GM12878 (cell line): ENCODE measurements at regions not wholly inside any gene's neighbourhood (a gene's known extent, or its start where the extent isn't known, plus 50 kb on each side); places are given as distances from the start of the nearest gene placed in this dataset.

Experiments
- ATAC-seq: fragments of 200-7000 bp; cut with Tn5 transposase; 3 replicates; pipeline ENCODE4 v1.9.1; 2020; ENCODE audit warnings: mild to moderate bottlenecking, moderate library complexity
- BruUV-seq: library from RNA; stranded (reverse); fragments of 400-500 nt; replicated peaks from 2 replicates; lab custom pipeline; 2021; lab: Mats Ljungman, UMichigan
- CTCF ChIA-PET: fragments of 300-600 bp; sonication (Branson Sonifier 250); formaldehyde crosslinking; extraction: SDS; loops from one replicate; lab custom pipeline; 2021; ENCODE audit warnings: inconsistent platforms; lab: Yijun Ruan, JAX
- POLR2A ChIA-PET: fragments of 350-600 bp; formaldehyde crosslinking; extraction: SDS; loops from one replicate; lab custom pipeline; 2021; ENCODE audit warnings: inconsistent platforms; lab: Charles Lee
- RAD21 ChIA-PET: fragments of 300-600 bp; sonication (Branson Sonifier 250); formaldehyde crosslinking; loops from one replicate; lab custom pipeline; 2023; ENCODE audit warnings: antibody characterized with exemption; ENCODE audit not compliant: unreplicated experiment; lab: Charles Lee
- SMC1A ChIA-PET: fragments of 300-600 bp; sonication (Branson Sonifier 250); formaldehyde crosslinking; loops from one replicate; lab custom pipeline; 2023; ENCODE audit not compliant: unreplicated experiment, uncharacterized antibody; lab: Charles Lee
- DNase-seq: peaks from one replicate; pipeline ENCODE4 v3.0.0-alpha.2; 2011; ENCODE audit warnings: low read depth, low spot score
- FAIRE-seq: peaks from 3 replicates; lab custom pipeline; 2011; peaks lifted over from hg19 to GRCh38; lab: Jason Lieb, UNC
- H2AFZ ChIP-seq: 2 replicates; pipeline ENCODE4 v1.6.0; 2011; ENCODE audit warnings: low read depth, low read length, control low read depth; ENCODE audit not compliant: control insufficient read depth
- H3K27ac ChIP-seq: 2 replicates; pipeline ENCODE4 v1.5.1; 2011; ENCODE audit warnings: control low read depth; ENCODE audit not compliant: control insufficient read depth, insufficient read depth
- H3K27me3 ChIP-seq, 2 experiments: replicated peaks in 1 of 2; 2 replicates each; pipeline versions ENCODE4 v1.6.0 to v1.6.1; 2011; ENCODE audit warnings: low read length in 1 of 2; ENCODE audit not compliant: control insufficient read depth in 2 of 2, insufficient read depth in 2 of 2
- H3K36me3 ChIP-seq, 2 experiments: 2 replicates each; pipeline ENCODE4 v1.5.1; 2011; ENCODE audit warnings: low read length in 1 of 2; ENCODE audit not compliant: control insufficient read depth in 2 of 2, insufficient read depth in 2 of 2
- H3K4me1 ChIP-seq: 2 replicates; pipeline ENCODE4 v1.6.1; 2011; ENCODE audit warnings: mild to moderate bottlenecking, low read length, moderate library complexity, mixed read lengths; ENCODE audit not compliant: control insufficient read depth, insufficient read depth
- H3K4me2 ChIP-seq: 2 replicates; pipeline ENCODE4 v1.6.0; 2011; ENCODE audit warnings: control low read depth; ENCODE audit not compliant: control insufficient read depth, insufficient read depth
- H3K4me3 ChIP-seq: fragments of 200-600 bp; sonication (generic); 2 replicates; pipeline ENCODE4 v1.5.1; 2016
- H3K79me2 ChIP-seq: 2 replicates; pipeline ENCODE4 v1.6.0; 2011; ENCODE audit warnings: low read length; ENCODE audit not compliant: control insufficient read depth, insufficient read depth
- H3K9ac ChIP-seq: 2 replicates; pipeline ENCODE4 v1.8.0; 2011; ENCODE audit warnings: low read length, control low read depth, mixed read lengths; ENCODE audit not compliant: control insufficient read depth, insufficient read depth
- H3K9me3 ChIP-seq: replicated peaks from 3 replicates; pipeline ENCODE4 v1.5.1; 2011; ENCODE audit warnings: mild to moderate bottlenecking, low read length; ENCODE audit not compliant: control insufficient read depth, insufficient read depth
- H4K20me1 ChIP-seq: 2 replicates; pipeline ENCODE4 v1.6.0; 2011; ENCODE audit not compliant: control insufficient read depth, insufficient read depth
- BHLHE40 ChIP-seq, 2 experiments: fragments of 450-650 bp in 1 of 2; IDR thresholded peaks; 2 replicates each; pipeline ENCODE4 v1.6.1; 2011 to 2017; ENCODE audit warnings: low read depth in 2 of 2, borderline replicate concordance in 1 of 2, improper control_type of control experiment in 1 of 2, low read length in 1 of 2, mild to moderate bottlenecking in 1 of 2
- CBX5 ChIP-seq: sonication (generic); IDR thresholded peaks from 2 replicates; pipeline ENCODE4 v1.6.1; 2016; ENCODE audit warnings: low read depth, moderate library complexity, mild to moderate bottlenecking, inconsistent platforms
- EED ChIP-seq: sonication (generic); IDR thresholded peaks from 2 replicates; pipeline ENCODE4 v1.6.1; 2016; ENCODE audit warnings: antibody characterized with exemption, low read depth
- NFYB ChIP-seq: IDR thresholded peaks from 2 replicates; pipeline ENCODE4 v1.6.1; 2011; ENCODE audit warnings: low read depth, mild to moderate bottlenecking, low read length, improper control_type of control experiment, moderate library complexity; ENCODE audit not compliant: insufficient read depth
- PAX8 ChIP-seq: fragments of 450-650 bp; IDR thresholded peaks from 2 replicates; pipeline ENCODE4 v1.6.1; 2017; ENCODE audit warnings: mild to moderate bottlenecking, moderate library complexity
- POLR2AphosphoS5 ChIP-seq: IDR thresholded peaks from 2 replicates; pipeline ENCODE4 v1.6.1; 2011; ENCODE audit warnings: mild to moderate bottlenecking, low read length, inconsistent platforms
- SMARCA5 ChIP-seq: fragments of 450-650 bp; IDR thresholded peaks from 2 replicates; pipeline ENCODE4 v1.6.1; 2017; ENCODE audit warnings: mild to moderate bottlenecking
- SREBF1 ChIP-seq: IDR thresholded peaks from 2 replicates; pipeline ENCODE4 v1.6.1; 2012; ENCODE audit warnings: mild to moderate bottlenecking, low read length
- TCF7 ChIP-seq: IDR thresholded peaks from 2 replicates; pipeline ENCODE4 v1.6.1; 2014; ENCODE audit warnings: antibody characterized with exemption, borderline replicate concordance
- WGBS: methylation state at CpG from one replicate; pipeline ENCODE4 v1.1.6; 2016; ENCODE audit warnings: low lambda C conversion rate; ENCODE audit not compliant: insufficient replicate concordance, insufficient coverage; ENCODE audit errors: missing lambda C conversion rate; 5-methylcytosine and 5-hydroxymethylcytosine counted together
- in situ Hi-C: fragments of 300-500 bp; cut with MboI; formaldehyde crosslinking; loops from 9 replicates; pipeline ENCODE4 v1.14.3; 2018; ENCODE audit warnings: mixed read lengths
- intact Hi-C: fragments of 100-400 bp; cut with micrococcal nuclease; formaldehyde crosslinking; loops from one replicate; pipeline ENCODE4 v1.14.2; 2022; ENCODE audit not compliant: unreplicated experiment
- TF ChIP-seq, protein P1 (sequence below): IDR thresholded peaks from 2 replicates; pipeline ENCODE4 v1.6.1; 2011; ENCODE audit warnings: low read depth, low read length, improper control_type of control experiment, borderline replicate concordance
- TF ChIP-seq, protein P2 (sequence below): IDR thresholded peaks from 2 replicates; pipeline ENCODE4 v1.6.1; 2012; ENCODE audit warnings: low read depth, low read length, improper control_type of control experiment
- TF ChIP-seq, protein P3 (sequence below): IDR thresholded peaks from 2 replicates; pipeline ENCODE4 v1.6.1; 2012; ENCODE audit warnings: improper control_type of control experiment, low read depth, low read length; ENCODE audit not compliant: insufficient replicate concordance
- TF ChIP-seq, protein P4 (sequence below): IDR thresholded peaks from 2 replicates; pipeline ENCODE4 v1.6.1; 2012; ENCODE audit warnings: low read depth, low read length, improper control_type of control experiment

DNA sequence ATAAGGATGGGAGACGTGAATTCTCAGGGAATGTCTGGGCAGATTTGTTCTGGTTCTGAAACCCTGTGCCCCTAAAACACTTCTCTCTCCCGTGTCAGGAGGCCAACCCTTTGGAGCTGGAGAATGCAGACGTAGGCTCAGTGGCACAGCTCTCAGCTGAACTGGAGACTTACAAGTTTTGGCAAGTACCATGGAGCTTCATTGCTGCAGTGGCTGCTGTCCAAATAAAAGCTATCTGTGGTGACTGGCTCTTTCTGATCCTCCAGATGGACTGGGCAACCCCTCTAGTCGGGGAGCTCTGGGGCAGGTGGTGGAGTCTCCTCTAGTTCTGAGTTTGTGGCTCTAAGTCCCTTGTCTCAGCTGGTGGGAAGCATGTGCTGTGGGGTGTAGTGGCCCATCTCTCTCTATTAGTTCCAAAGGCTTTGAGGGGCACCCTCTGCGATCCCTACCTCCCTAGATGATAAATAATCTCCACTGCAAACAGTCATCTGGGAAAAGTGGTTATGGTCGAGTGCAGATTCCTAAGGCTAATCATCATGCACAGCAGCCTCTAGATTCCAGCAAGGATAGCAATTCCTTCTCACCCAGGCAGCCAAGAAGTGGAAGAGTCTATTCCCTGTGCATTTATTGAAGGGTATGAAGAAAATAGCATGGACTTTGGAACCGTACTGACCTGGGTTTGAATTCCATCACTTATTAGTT lies 204.2 kb upstream of the KLF4 start:
- BruUV-seq, result no TSS peak
- ChIA-PET CTCF (interaction anchor here (0.6 kb wide), 1 partner anchor 223 kb away, joined by 3 read pairs; no protein-coding TSS in a partner anchor), POLR2A (no interaction called here), SMC1A (no interaction called here), RAD21 (no interaction called here)
- Histone ChIP-seq H3K4me3 (no peak overlapping the region), H2AFZ (no peak overlapping the region), H3K27ac (no peak overlapping the region), H3K4me2 (no peak overlapping the region), H3K4me1 (no peaks in the 10 kb centered on the region), H3K27me3 (no peaks in the 10 kb centered on the region), H3K79me2 (no peaks in the 10 kb centered on the region), H3K9ac (no peak overlapping the region), H3K9me3 (no peaks in the 10 kb centered on the region), H3K36me3 (no peaks in the 10 kb centered on the region), H4K20me1 (no peaks in the 10 kb centered on the region)
- ATAC-seq, result no peak
- FAIRE-seq, result no peak
- TF ChIP-seq CBX5 (no peak), POLR2AphosphoS5 (no peak), SREBF1 (no peak), EED (no peak), TCF7 (no peak), BHLHE40 (IDR thresholded peaks at IDR 0.05; ENCODE audit: borderline replicate concordance in 1 of 2, low read depth in 2 of 2, low read length in 1 of 2) (no peak), NFYB (no peak), SMARCA5 (no peak), PAX8 (no peak)
- TF ChIP-seq, protein P1, sequence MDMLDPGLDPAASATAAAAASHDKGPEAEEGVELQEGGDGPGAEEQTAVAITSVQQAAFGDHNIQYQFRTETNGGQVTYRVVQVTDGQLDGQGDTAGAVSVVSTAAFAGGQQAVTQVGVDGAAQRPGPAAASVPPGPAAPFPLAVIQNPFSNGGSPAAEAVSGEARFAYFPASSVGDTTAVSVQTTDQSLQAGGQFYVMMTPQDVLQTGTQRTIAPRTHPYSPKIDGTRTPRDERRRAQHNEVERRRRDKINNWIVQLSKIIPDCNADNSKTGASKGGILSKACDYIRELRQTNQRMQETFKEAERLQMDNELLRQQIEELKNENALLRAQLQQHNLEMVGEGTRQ, result no peak
- TF ChIP-seq, protein P2, sequence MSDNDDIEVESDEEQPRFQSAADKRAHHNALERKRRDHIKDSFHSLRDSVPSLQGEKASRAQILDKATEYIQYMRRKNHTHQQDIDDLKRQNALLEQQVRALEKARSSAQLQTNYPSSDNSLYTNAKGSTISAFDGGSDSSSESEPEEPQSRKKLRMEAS, result no peak
- TF ChIP-seq, protein P3, sequence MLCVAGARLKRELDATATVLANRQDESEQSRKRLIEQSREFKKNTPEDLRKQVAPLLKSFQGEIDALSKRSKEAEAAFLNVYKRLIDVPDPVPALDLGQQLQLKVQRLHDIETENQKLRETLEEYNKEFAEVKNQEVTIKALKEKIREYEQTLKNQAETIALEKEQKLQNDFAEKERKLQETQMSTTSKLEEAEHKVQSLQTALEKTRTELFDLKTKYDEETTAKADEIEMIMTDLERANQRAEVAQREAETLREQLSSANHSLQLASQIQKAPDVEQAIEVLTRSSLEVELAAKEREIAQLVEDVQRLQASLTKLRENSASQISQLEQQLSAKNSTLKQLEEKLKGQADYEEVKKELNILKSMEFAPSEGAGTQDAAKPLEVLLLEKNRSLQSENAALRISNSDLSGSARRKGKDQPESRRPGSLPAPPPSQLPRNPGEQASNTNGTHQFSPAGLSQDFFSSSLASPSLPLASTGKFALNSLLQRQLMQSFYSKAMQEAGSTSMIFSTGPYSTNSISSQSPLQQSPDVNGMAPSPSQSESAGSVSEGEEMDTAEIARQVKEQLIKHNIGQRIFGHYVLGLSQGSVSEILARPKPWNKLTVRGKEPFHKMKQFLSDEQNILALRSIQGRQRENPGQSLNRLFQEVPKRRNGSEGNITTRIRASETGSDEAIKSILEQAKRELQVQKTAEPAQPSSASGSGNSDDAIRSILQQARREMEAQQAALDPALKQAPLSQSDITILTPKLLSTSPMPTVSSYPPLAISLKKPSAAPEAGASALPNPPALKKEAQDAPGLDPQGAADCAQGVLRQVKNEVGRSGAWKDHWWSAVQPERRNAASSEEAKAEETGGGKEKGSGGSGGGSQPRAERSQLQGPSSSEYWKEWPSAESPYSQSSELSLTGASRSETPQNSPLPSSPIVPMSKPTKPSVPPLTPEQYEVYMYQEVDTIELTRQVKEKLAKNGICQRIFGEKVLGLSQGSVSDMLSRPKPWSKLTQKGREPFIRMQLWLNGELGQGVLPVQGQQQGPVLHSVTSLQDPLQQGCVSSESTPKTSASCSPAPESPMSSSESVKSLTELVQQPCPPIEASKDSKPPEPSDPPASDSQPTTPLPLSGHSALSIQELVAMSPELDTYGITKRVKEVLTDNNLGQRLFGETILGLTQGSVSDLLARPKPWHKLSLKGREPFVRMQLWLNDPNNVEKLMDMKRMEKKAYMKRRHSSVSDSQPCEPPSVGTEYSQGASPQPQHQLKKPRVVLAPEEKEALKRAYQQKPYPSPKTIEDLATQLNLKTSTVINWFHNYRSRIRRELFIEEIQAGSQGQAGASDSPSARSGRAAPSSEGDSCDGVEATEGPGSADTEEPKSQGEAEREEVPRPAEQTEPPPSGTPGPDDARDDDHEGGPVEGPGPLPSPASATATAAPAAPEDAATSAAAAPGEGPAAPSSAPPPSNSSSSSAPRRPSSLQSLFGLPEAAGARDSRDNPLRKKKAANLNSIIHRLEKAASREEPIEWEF, result no peak
- TF ChIP-seq, protein P4, sequence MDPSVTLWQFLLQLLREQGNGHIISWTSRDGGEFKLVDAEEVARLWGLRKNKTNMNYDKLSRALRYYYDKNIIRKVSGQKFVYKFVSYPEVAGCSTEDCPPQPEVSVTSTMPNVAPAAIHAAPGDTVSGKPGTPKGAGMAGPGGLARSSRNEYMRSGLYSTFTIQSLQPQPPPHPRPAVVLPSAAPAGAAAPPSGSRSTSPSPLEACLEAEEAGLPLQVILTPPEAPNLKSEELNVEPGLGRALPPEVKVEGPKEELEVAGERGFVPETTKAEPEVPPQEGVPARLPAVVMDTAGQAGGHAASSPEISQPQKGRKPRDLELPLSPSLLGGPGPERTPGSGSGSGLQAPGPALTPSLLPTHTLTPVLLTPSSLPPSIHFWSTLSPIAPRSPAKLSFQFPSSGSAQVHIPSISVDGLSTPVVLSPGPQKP, result no peak
- intact Hi-C loops (no loop called here), in situ Hi-C loops (no loop called here)
- WGBS, result 5% methylated on average over 7 of the region's 7 CpGs
- no peak for DNase-seq
